Left forelimb (tissue), 1 donor: ENCODE measurements at regions not wholly inside any gene's neighbourhood (a gene's known extent, or its start where the extent isn't known, plus 50 kb on each side); places are given as distances from the start of the nearest gene placed in this dataset.
"Not testable (repeated sequence)": the region's sequence is repeated elsewhere in the genome, so short reads cannot be mapped to it uniquely, and the experiment has no call there.

ENCODE experiments used
- DNase-seq: peaks from one replicate; pipeline ENCODE4 v3.0.0-alpha.2; 2018; ENCODE audit warnings: low spot score

GRCh38 chr7:49669692-49670260, 103.7 kb upstream of the VWC2 start:
- DNase-seq: no peak

DNA sequence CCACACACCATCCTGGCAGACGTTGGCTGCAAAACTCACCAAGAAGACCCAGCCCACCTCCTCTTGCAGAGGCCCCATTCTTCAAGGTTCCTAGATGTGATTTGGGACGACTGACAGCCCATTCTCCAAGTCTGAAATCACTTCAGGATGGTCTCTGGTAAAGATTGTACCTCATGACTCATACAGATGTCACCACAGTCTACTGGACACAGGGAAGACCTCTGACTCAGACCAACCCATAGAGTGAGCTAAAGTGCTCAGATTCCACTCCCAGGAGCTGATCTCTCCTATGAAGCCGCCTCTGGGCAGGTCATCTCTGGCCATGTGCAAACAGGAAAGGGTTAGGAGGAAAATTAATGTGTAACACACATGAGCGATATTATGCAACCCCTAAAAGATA, 102.4 kb upstream of the VWC2 start:
- DNase-seq: no peak

DNA sequence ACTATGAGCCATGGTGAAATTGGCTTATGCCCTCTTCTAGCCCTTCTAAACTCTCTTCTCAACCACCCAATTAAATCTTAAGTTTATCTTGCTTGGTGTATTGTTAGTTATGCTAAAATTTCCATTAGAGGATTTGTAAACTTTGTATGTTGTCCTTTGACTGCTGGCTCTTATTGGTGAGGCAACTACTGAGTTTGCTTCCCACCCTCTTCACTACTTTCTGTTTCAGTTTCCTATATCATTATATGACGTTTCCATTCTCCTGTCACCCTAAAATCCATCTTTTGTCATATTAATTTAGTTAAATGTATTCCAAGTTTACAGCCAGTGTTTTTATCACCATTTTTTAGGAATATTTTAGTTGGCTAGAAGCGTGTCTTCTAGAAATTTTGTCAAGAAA, 80.9 kb upstream of the VWC2 start:
- DNase-seq: no peak

DNA sequence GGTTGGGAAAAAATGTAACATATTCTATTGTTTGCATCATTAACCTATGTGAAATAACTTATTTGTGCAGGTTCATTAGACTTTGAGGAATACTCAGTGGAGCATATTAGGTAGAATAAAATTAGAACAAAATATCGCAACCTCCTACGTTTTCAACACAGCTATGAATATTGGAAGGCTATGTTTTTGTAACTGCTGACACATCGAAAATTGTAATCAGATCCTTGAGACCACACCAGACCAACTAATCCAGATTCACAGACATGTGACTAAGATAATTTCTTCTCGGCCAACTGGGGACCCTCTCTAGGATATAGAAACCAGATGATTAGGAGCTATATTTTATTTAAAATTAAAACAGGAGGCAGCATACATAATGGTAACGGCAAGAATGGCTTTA, 77.5 kb upstream of the VWC2 start:
- DNase-seq: no peak

GRCh38 chr7:49700841-49701240, 72.6 kb upstream of the VWC2 start:
- DNase-seq: no peak

DNA sequence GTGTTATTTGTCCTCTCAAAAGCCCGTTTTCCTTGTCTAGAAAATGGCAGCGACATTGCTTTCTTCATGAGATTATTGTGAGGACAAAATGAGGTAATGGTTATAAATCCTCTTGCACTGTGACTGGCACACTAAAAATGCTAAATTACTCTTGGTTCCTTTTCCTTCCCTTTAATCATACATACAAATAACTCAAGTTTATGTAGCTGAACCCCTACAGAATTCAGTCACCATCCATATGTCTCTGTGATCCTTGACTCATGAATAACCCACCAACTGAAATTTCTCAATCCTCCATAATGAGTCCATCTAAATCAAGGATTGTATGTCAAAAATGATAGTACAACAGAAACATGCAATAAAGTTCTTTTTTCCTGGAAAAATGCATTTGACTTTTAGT, 71.3 kb upstream of the VWC2 start:
- no peak for DNase-seq

DNA sequence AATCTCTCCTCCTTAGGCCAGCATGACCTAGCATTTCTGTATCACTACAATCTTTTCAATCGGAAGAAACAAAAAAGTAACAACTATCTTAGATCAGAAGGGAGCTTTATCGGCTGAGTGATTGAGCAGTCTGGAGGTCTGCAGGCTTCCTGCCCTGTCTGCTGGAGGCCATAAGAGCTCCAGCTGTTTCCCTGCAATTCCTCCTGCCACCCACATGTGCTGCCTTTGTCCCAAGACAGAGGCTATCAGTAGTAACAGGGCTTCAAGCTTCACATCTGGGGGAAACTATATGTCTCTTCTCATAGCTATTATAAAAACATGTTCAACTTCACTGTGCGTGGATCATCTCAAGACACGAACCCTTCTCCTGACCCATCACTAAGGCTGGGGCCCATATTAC, 70.1 kb upstream of the VWC2 start:
- DNase-seq: no peak

GRCh38 chr7:49703881-49704280, 69.6 kb upstream of the VWC2 start:
- no peak for DNase-seq

DNA sequence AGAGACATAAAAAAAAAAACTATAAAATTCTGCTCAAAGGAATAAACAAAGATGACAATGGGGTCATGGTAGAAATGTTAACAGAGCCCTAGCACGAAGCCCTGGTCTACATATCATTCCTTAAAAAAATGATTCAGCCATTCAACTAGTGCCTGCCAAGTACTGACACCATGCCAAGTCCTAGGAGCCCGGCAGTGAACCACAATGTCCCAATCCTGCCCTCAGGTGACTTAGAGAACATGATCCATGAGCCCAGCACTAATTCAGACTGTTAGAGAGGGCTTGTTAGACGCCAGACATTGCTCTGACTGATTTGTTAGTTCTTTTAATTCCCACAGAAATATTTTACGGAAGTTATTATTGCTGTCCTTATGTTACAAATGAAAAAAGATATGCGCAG, 67.3 kb upstream of the VWC2 start:
- DNase-seq: no peak

GRCh38 chr7:49707891-49708290, 65.5 kb upstream of the VWC2 start:
- no peak for DNase-seq

GRCh38 chr7:49708590-49708989, 64.8 kb upstream of the VWC2 start:
- DNase-seq: no peak

DNA sequence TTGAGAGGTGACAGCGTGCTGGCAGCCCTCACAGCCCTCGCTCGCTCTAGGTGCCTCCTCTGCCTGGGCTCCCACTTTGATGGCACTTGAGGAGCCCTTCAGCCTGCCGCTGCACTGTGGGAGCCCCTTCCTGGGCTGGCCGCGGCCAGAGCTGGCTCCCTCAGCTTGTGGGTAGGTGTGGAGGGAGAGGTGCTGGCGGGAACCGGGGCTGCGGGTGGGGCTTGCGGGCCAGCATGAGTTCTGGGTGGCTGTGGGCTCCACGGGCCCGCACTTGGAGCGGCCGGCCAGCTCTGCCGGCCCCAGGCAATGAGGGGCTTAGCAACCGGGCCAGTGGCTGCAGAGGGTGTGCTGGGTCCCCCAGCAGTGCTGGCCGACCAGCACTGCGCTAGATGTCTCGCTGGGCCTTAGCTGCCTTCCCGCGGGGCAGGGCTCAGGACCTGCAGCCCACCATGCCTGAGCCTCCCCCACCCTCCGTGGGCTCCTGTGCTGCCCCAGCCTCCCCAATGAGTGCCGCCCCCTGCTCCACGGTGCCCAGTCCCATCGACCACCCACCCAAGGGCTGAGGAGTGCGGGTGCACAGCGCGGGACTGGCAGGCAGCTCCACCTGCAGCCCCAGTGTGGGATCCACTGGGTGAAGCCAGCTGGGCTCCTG, 62.2 kb upstream of the VWC2 start:
- not testable (repeated sequence) for DNase-seq

- DNase-seq: no peak
These were observed 59.3 kb upstream of the VWC2 start for GRCh38 chr7:49714182-49714581.

GRCh38 chr7:49715486-49715885, 58.0 kb upstream of the VWC2 start:
- no peak for DNase-seq

- no peak for DNase-seq
These were observed 55.9 kb upstream of the VWC2 start for GRCh38 chr7:49717547-49717946.

- DNase-seq: no peak
These were observed 54.7 kb upstream of the VWC2 start for GRCh38 chr7:49718760-49719159.

- no peak for DNase-seq
These were observed 52.0 kb upstream of the VWC2 start for GRCh38 chr7:49721441-49721840.
